Subcutaneous abdominal adipose tissue (tissue), 5 donors: ENCODE measurements at regions not wholly inside any gene's neighbourhood (a gene's known extent, or its start where the extent isn't known, plus 50 kb on each side); places are given as distances from the start of the nearest gene placed in this dataset.

Source experiments
- H3K27ac ChIP-seq: one replicate; pipeline ENCODE4 v1.7.0; 2013; ENCODE audit warnings: low read depth, mild to moderate bottlenecking, inconsistent platforms, low read length, moderate library complexity
- H3K27me3 ChIP-seq, 5 donors: one replicate each; pipeline ENCODE4 v1.7.0; 2013; ENCODE audit warnings: low read length in 5 of 5, inconsistent platforms in 1 of 5; ENCODE audit not compliant: control insufficient read depth in 5 of 5, insufficient read depth in 4 of 5
- H3K36me3 ChIP-seq, 5 donors: one replicate each; pipeline ENCODE4 v1.7.0; 2013; ENCODE audit warnings: low read length in 5 of 5; ENCODE audit not compliant: control insufficient read depth in 5 of 5, insufficient read depth in 5 of 5
- H3K4me1 ChIP-seq, 5 donors: one replicate each; pipeline ENCODE4 v1.7.0; 2013; ENCODE audit warnings: low read length in 5 of 5, mild to moderate bottlenecking in 3 of 5, moderate library complexity in 1 of 5; ENCODE audit not compliant: control insufficient read depth in 5 of 5, insufficient read depth in 5 of 5
- H3K4me3 ChIP-seq, 5 donors: one replicate each; pipeline ENCODE4 v1.7.0; 2013; ENCODE audit warnings: low read length in 5 of 5, low read depth in 1 of 5
- H3K9ac ChIP-seq, 5 donors: one replicate each; pipeline ENCODE4 v1.7.0; 2013; ENCODE audit warnings: low read length in 5 of 5, mild to moderate bottlenecking in 4 of 5, moderate library complexity in 3 of 5
- H3K9me3 ChIP-seq, 5 donors: one replicate each; pipeline ENCODE4 v1.7.0; 2013; ENCODE audit warnings: low read length in 5 of 5; ENCODE audit not compliant: control insufficient read depth in 5 of 5
- donor health status: healthy.
- donor health status: healthy.
- donor health status: healthy.
- donor health status: healthy.
- donor health status: healthy.

DNA sequence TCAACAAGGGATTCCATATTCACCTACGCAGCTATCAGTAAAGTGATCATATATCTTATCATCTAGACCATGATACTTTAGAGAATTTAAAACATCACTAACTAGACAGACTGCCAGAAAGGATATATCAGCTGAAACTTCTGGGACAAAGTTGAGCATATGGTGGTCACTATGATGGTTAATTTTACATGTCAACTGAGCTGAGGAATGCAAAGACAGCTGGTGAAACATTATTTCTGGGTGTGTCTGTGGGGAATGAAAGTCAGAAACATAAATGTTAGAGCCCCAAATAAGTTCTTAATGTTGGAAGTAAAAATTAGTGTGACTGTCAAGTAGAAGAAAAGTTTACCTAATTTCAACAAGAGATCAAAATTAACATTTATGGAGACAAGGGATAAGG is 440.0 kb upstream of the IRAK1BP1 start:
- no peaks in the 10 kb centered on the region for H3K36me3 ChIP-seq
- H3K27ac ChIP-seq, result no peak overlapping the region
- H3K4me3 ChIP-seq, result no peak overlapping the region
- peaks cover 0 to 2% (median 0%) of the 10 kb centered on the region in 5 donors for H3K9me3 ChIP-seq
- no peaks in the 10 kb centered on the region for H3K27me3 ChIP-seq
- H3K4me1 ChIP-seq, result no peaks in the 10 kb centered on the region
- no peak overlapping the region for H3K9ac ChIP-seq

- no peak overlapping the region for H3K27ac ChIP-seq
- no peaks in the 10 kb centered on the region for H3K4me1 ChIP-seq
- no peaks in the 10 kb centered on the region for H3K9me3 ChIP-seq
- no peak overlapping the region for H3K4me3 ChIP-seq
- H3K9ac ChIP-seq, result no peak overlapping the region
- H3K36me3 ChIP-seq, result no peaks in the 10 kb centered on the region
- no peaks in the 10 kb centered on the region for H3K27me3 ChIP-seq
Measured at GRCh38 chr6:78430521-78430920, 436.8 kb upstream of the IRAK1BP1 start.

- no peak overlapping the region for H3K9ac ChIP-seq
- no peak overlapping the region for H3K27ac ChIP-seq
- H3K4me1 ChIP-seq, result no peaks in the 10 kb centered on the region
- H3K9me3 ChIP-seq, result no peaks in the 10 kb centered on the region
- no peaks in the 10 kb centered on the region for H3K36me3 ChIP-seq
- no peaks in the 10 kb centered on the region for H3K27me3 ChIP-seq
- no peak overlapping the region for H3K4me3 ChIP-seq
Measured at GRCh38 chr6:78435671-78436070, 431.7 kb upstream of the IRAK1BP1 start.

DNA sequence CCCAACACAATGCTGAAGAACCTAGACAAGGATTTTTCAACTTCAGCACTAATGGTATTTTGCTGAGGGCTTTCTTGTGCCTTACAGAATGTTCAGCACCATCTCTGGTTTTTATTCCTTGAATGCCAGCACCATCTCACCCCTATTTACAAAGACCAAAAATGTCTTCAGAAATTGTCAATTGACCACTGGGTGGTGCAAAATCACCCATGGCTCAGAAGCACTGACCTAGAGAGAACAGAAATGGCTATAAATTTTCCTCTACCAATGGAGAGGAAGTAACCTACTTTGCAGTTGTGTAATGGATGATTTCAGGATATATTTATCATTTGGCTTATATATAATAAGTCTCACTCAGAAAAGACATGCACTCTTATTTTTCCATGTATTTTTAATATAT is 431.0 kb upstream of the IRAK1BP1 start:
- Histone ChIP-seq H3K4me1 (no peaks in the 10 kb centered on the region), H3K9ac (no peak overlapping the region), H3K36me3 (no peaks in the 10 kb centered on the region), H3K27me3 (no peaks in the 10 kb centered on the region), H3K27ac (no peak overlapping the region), H3K4me3 (no peak overlapping the region), H3K9me3 (no peaks in the 10 kb centered on the region)

- Histone ChIP-seq H3K27me3 (no peaks in the 10 kb centered on the region), H3K36me3 (no peaks in the 10 kb centered on the region), H3K27ac (no peak overlapping the region), H3K4me1 (no peaks in the 10 kb centered on the region), H3K9me3 (no peaks in the 10 kb centered on the region), H3K9ac (no peak overlapping the region), H3K4me3 (no peak overlapping the region)
Measured at GRCh38 chr6:78438135-78438534, 429.2 kb upstream of the IRAK1BP1 start.

DNA sequence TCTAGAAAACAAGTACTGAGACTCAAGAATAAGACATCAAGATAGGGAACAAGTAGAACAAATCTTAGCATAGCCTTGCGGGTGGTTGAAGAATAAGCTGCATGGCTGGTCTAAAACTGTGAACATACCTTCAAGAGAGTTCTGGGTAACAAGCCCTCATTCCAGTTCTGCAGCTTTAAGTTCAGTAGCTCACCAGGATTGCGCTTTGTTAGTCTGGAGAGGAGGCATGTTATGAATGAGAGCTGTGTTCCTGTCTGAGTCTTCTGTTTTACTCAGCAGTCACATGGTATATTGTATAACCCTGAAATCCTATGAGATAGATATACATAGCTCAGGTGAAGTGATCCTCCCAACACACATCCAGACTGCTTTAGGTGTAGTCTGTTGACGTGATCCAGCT is 406.6 kb upstream of the IRAK1BP1 start:
- Histone ChIP-seq H3K27me3 (no peaks in the 10 kb centered on the region), H3K36me3 (no peaks in the 10 kb centered on the region), H3K4me3 (no peak overlapping the region), H3K27ac (no peak overlapping the region), H3K9ac (no peak overlapping the region), H3K4me1 (no peaks in the 10 kb centered on the region), H3K9me3 (no peaks in the 10 kb centered on the region)

GRCh38 chr6:78462728-78463127 is 404.6 kb upstream of the IRAK1BP1 start:
- H3K9me3 ChIP-seq, result peaks cover 0 to 3% (median 0%) of the 10 kb centered on the region in 5 donors
- no peaks in the 10 kb centered on the region for H3K36me3 ChIP-seq
- H3K4me3 ChIP-seq, result no peak overlapping the region
- no peaks in the 10 kb centered on the region for H3K4me1 ChIP-seq
- H3K9ac ChIP-seq, result no peak overlapping the region
- H3K27me3 ChIP-seq, result no peaks in the 10 kb centered on the region
- no peak overlapping the region for H3K27ac ChIP-seq

- peaks cover 0 to 3% (median 0%) of the 10 kb centered on the region in 5 donors for H3K9me3 ChIP-seq
- no peaks in the 10 kb centered on the region for H3K36me3 ChIP-seq
- H3K9ac ChIP-seq, result no peak overlapping the region
- no peaks in the 10 kb centered on the region for H3K4me1 ChIP-seq
- H3K27me3 ChIP-seq, result no peaks in the 10 kb centered on the region
- no peak overlapping the region for H3K4me3 ChIP-seq
- H3K27ac ChIP-seq, result no peak overlapping the region
Measured at GRCh38 chr6:78465059-78465634, 402.2 kb upstream of the IRAK1BP1 start.

- Histone ChIP-seq H3K36me3 (no peaks in the 10 kb centered on the region), H3K27ac (no peak overlapping the region), H3K27me3 (no peaks in the 10 kb centered on the region), H3K4me3 (no peak overlapping the region), H3K9me3 (peaks cover 0 to 4% (median 0%) of the 10 kb centered on the region in 5 donors), H3K4me1 (no peaks in the 10 kb centered on the region), H3K9ac (no peak overlapping the region)
Measured at GRCh38 chr6:78476561-78476960, 390.8 kb upstream of the IRAK1BP1 start.

DNA sequence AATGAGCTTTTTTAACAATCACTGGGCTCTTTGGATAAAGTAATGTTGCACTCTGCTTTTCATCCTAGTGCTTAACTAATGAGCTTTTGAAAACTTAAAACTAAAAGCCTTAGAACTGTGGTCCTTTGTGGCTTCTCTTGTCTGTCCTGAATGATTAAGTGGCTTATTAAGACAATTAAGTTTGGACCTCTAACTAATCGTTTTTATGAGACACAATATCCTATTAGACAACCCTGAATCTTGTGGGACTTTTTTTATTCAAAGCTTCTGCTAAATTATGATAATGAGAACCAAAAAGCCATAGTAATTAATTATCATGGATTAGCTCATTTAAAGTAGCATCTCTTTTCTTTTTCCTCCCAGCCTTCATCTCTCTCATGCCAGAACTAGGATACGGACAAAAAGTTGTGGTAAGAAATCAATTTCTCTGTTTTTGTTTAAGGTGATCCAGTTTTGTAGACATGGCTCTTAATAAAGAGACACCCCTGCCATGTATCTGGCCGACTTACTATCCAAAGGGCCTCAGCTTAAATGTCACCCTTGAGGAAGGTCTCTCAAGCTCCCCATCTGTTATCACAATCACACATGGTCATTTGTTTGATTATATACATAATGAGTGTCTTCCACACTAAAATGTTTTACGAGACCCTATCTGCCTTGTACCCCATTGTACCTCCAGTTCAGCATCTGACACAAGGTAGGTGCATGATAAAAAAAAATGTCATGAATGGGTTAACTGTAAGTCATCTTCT is 384.4 kb upstream of the IRAK1BP1 start:
- Histone ChIP-seq H3K36me3 (no peaks in the 10 kb centered on the region), H3K9me3 (peaks cover 0 to 4% (median 0%) of the 10 kb centered on the region in 5 donors), H3K4me1 (no peaks in the 10 kb centered on the region), H3K27me3 (no peaks in the 10 kb centered on the region), H3K9ac (no peak overlapping the region), H3K27ac (no peak overlapping the region), H3K4me3 (no peak overlapping the region)
